IMR-90 (cell line): ENCODE measurements at regions not wholly inside any gene's neighbourhood (a gene's known extent, or its start where the extent isn't known, plus 50 kb on each side); places are given as distances from the start of the nearest gene placed in this dataset.

Experiments
- ATAC-seq: fragments of 200-7000 bp; cut with Tn5 transposase; 2 replicates; pipeline ENCODE4 v1.9.1; 2020; ENCODE audit warnings: low read depth, mild to moderate bottlenecking, moderate library complexity
- BruUV-seq: library from RNA; stranded (reverse); fragments of 400-500 nt; replicated peaks from 2 replicates; lab custom pipeline; 2021; lab: Mats Ljungman, UMichigan
- CTCF ChIA-PET: fragments of 300-600 bp; formaldehyde crosslinking; extraction: SDS; loops from one replicate; lab custom pipeline; 2021; ENCODE audit warnings: antibody characterized with exemption; lab: Yijun Ruan, JAX
- POLR2A ChIA-PET: fragments of 300-600 bp; sonication (Branson Sonifier 250); formaldehyde crosslinking; loops from one replicate; lab custom pipeline; 2022; ENCODE audit warnings: antibody characterized with exemption; ENCODE audit not compliant: unreplicated experiment; lab: Charles Lee
- DNase-seq: peaks from one replicate; pipeline ENCODE4 v3.0.0; 2013
- H2AFZ ChIP-seq: replicated peaks from 2 replicates; pipeline ENCODE3; 2013; ENCODE audit warnings: low read length, mild to moderate bottlenecking; ENCODE audit not compliant: poor library complexity
- H2AK5ac ChIP-seq: 2 replicates; pipeline ENCODE4 v1.6.1; 2013; ENCODE audit warnings: low read depth, low read length, inconsistent platforms
- H2AK9ac ChIP-seq: replicated peaks from 2 replicates; pipeline ENCODE3; 2013; ENCODE audit warnings: mild to moderate bottlenecking, low read depth, low read length, moderate library complexity; ENCODE audit not compliant: poor library complexity
- H2BK120ac ChIP-seq: 2 replicates; pipeline ENCODE4 v1.6.1; 2013; ENCODE audit warnings: low read depth, low read length, inconsistent platforms
- H2BK15ac ChIP-seq: 3 replicates; pipeline ENCODE4 v1.6.1; 2013; ENCODE audit warnings: low read depth, low read length, inconsistent platforms
- H2BK20ac ChIP-seq: 2 replicates; pipeline ENCODE4 v1.6.1; 2013; ENCODE audit warnings: low read depth, mild to moderate bottlenecking, inconsistent platforms, low read length, moderate library complexity
- H2BK5ac ChIP-seq: 2 replicates; pipeline ENCODE4 v1.6.1; 2013; ENCODE audit warnings: mild to moderate bottlenecking, low read depth, low read length, inconsistent platforms; ENCODE audit not compliant: poor library complexity, severe bottlenecking
- H3K14ac ChIP-seq: replicated peaks from 2 replicates; pipeline ENCODE4 v1.6.1; 2013; ENCODE audit warnings: low read depth, low read length, inconsistent platforms
- H3K18ac ChIP-seq: 2 replicates; pipeline ENCODE4 v1.6.1; 2013; ENCODE audit warnings: low read depth, low read length, control low read depth
- H3K23ac ChIP-seq: 2 replicates; pipeline ENCODE4 v1.6.1; 2013; ENCODE audit warnings: low read depth, low read length, inconsistent platforms
- H3K27ac ChIP-seq: 2 replicates; pipeline ENCODE4 v1.5.1; 2013; ENCODE audit warnings: mild to moderate bottlenecking, control low read depth, low read length; ENCODE audit not compliant: insufficient read depth
- H3K27me3 ChIP-seq: 2 replicates; pipeline ENCODE4 v1.6.1; 2013; ENCODE audit warnings: low read length; ENCODE audit not compliant: control insufficient read depth, insufficient read depth
- H3K36me3 ChIP-seq: 2 replicates; pipeline ENCODE4 v1.6.1; 2013; ENCODE audit warnings: low read length, mixed read lengths; ENCODE audit not compliant: control insufficient read depth, insufficient read depth
- H3K4ac ChIP-seq: 2 replicates; pipeline ENCODE4 v1.6.1; 2013; ENCODE audit warnings: low read depth, low read length, inconsistent platforms
- H3K4me1 ChIP-seq: 2 replicates; pipeline ENCODE4 v1.6.1; 2013; ENCODE audit warnings: low read length, mixed read lengths; ENCODE audit not compliant: control insufficient read depth, insufficient read depth
- H3K4me2 ChIP-seq: 2 replicates; pipeline ENCODE4 v1.6.1; 2013; ENCODE audit warnings: low read depth, mild to moderate bottlenecking, control low read depth, low read length, moderate library complexity
- H3K4me3 ChIP-seq: 2 replicates; pipeline ENCODE4 v1.5.1; 2013; ENCODE audit warnings: low read depth, mild to moderate bottlenecking, control low read depth, low read length, moderate library complexity; ENCODE audit not compliant: insufficient read depth
- H3K56ac ChIP-seq: 2 replicates; pipeline ENCODE4 v1.6.1; 2013; ENCODE audit warnings: low read length, inconsistent platforms; ENCODE audit not compliant: insufficient read depth; ENCODE audit errors: extremely low read depth
- H3K79me1 ChIP-seq, 2 experiments: 2 replicates each; pipeline ENCODE4 v1.6.1; 2013; ENCODE audit warnings: low read length in 2 of 2, inconsistent platforms in 1 of 2, low read depth in 1 of 2
- H3K9ac ChIP-seq: 2 replicates; pipeline ENCODE4 v1.6.1; 2013; ENCODE audit warnings: low read depth, low read length, control low read depth
- H3K9me1 ChIP-seq: 2 replicates; pipeline ENCODE4 v1.6.1; 2013; ENCODE audit warnings: low read length, inconsistent platforms; ENCODE audit not compliant: insufficient read depth
- H3K9me3 ChIP-seq: 2 replicates; pipeline ENCODE4 v1.6.1; 2013; ENCODE audit warnings: low read length; ENCODE audit not compliant: control insufficient read depth, insufficient read depth
- H4K20me1 ChIP-seq: 2 replicates; pipeline ENCODE4 v1.6.1; 2013; ENCODE audit warnings: low read length, inconsistent platforms; ENCODE audit not compliant: insufficient read depth
- H4K5ac ChIP-seq: 2 replicates; pipeline ENCODE4 v1.6.1; 2013; ENCODE audit warnings: mild to moderate bottlenecking, low read depth, low read length, control low read depth
- H4K8ac ChIP-seq, 2 experiments: 2 replicates each; pipeline ENCODE4 v1.6.1; 2013; ENCODE audit warnings: low read depth in 2 of 2, low read length in 2 of 2, control low read depth in 1 of 2, inconsistent platforms in 1 of 2
- H4K91ac ChIP-seq: 2 replicates; pipeline ENCODE4 v1.6.1; 2013; ENCODE audit warnings: low read depth, low read length, inconsistent platforms; ENCODE audit not compliant: insufficient read depth
- POLR2A ChIP-seq: IDR thresholded peaks from 2 replicates; pipeline ENCODE4 v1.6.1; 2012; ENCODE audit warnings: mild to moderate bottlenecking, low read depth, low read length
- WGBS, 2 experiments: methylation state at CpG; one replicate each; pipeline versions ENCODE4 v1.1.5 to v1.1.7; 2013; ENCODE audit warnings: missing lambda C conversion rate in 2 of 2; ENCODE audit not compliant: insufficient read length in 1 of 2; ENCODE audit errors: extremely low coverage in 2 of 2; 5-methylcytosine and 5-hydroxymethylcytosine counted together
- dilution Hi-C: fragments of 300-500 bp; cut with HindIII; formaldehyde crosslinking; loops from one replicate; pipeline ENCODE4 v1.14.3; 2018; ENCODE audit warnings: low sequenced_read_pairs; ENCODE audit not compliant: unreplicated experiment
- in situ Hi-C: fragments of 300-500 bp; cut with MboI; formaldehyde crosslinking; loops from 3 replicates; pipeline ENCODE4 v1.14.3; 2019; ENCODE audit warnings: low sequenced_read_pairs, inconsistent platforms, mixed read lengths
- intact Hi-C: fragments of 100-400 bp; cut with micrococcal nuclease; formaldehyde crosslinking; loops from 2 replicates; pipeline ENCODE4 v1.10.0; 2022

DNA sequence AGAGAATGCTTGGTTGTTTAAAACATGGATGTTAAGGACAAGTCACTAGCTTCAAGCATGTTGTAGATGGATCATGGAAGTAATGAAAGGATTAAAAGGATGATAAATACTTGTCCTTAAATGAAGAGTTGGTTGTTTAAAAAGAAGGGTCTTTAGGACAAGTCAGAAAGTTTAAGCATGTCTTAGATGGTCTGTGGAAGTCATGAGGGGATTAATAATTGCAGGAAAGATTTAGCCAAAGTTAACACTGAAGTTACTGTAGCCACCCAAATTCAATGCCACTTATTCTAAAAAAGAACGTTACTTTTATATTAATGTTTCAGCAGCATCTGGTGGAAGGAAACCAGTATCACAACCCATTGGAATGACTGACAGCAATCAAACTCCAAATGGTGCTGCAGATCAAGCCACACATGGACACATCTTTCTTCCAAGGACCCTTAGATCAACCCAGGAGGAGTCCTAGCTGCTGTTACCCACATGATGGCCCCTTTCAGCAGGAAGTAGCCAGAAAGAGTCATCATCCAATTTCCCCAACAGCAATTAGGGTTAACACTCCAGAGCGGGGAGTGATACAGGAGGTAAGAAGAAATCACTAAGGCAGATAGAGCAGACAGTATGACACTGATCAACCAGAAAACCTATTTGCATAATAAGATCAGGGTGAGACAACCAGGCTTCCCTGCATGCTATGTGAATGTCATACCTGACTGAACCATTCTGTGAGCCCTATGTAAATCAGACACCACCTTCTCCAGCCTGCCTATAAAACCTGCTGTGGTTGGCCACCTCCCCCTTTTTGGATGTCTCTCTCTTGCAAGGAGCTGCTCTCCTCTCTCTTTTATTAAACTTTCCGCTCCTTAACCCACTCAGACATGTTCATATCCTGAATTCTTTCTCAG lies 88.4 kb upstream of the GNAZ start:
- Histone ChIP-seq H3K79me1 (no peaks in the 10 kb centered on the region), H2AK9ac (no peak overlapping the region), H4K8ac (no peak overlapping the region), H3K14ac (no peak overlapping the region), H3K4me3 (no peak overlapping the region), H2AFZ (no peak overlapping the region), H2BK5ac (no peak overlapping the region), H2BK120ac (no peak overlapping the region), H3K4ac (no peak overlapping the region), H3K9ac (no peak overlapping the region), H4K91ac (no peak overlapping the region), H3K27me3 (no peaks in the 10 kb centered on the region), H3K36me3 (no peaks in the 10 kb centered on the region), H4K5ac (no peak overlapping the region), H2BK15ac (no peak overlapping the region), H3K9me1 (no peaks in the 10 kb centered on the region), H2BK20ac (no peak overlapping the region), H4K20me1 (no peaks in the 10 kb centered on the region), H3K23ac (no peak overlapping the region), H3K18ac (no peak overlapping the region), H3K56ac (no peak overlapping the region), H3K27ac (no peak overlapping the region), H2AK5ac (no peak overlapping the region), H3K9me3 (peaks cover 6% of the 10 kb centered on the region), H3K4me1 (no peaks in the 10 kb centered on the region), H3K4me2 (no peak overlapping the region)
- WGBS, 2 experiments = no CpG with 5 or more reads among the region's 3 CpGs
- dilution Hi-C loops (no loop called here), in situ Hi-C loops (no loop called here), intact Hi-C loops (no loop called here)
- CTCF ChIA-PET = no interaction called here
- BruUV-seq = no TSS peak
- ATAC-seq (no peak), DNase-seq (no peak)
- TF ChIP-seq POLR2A = no peak
- POLR2A ChIA-PET = no interaction called here
